GM12878 (cell line): ENCODE measurements at regions not wholly inside any gene's neighbourhood (a gene's known extent, or its start where the extent isn't known, plus 50 kb on each side); places are given as distances from the start of the nearest gene placed in this dataset.

Source experiments
- CTCF ChIP-seq, 3 experiments: IDR thresholded peaks in 2 of 3; conservative IDR thresholded peaks in 1 of 3; 2 replicates each; pipeline ENCODE4 v1.5.1; 2011; ENCODE audit warnings: low read depth in 3 of 3, low read length in 3 of 3, mild to moderate bottlenecking in 3 of 3, control low read depth in 2 of 3, moderate library complexity in 2 of 3, inconsistent platforms in 1 of 3, mixed read lengths in 1 of 3; ENCODE audit not compliant: control insufficient read depth in 2 of 3, insufficient read depth in 1 of 3; ENCODE audit errors: extremely low read depth in 1 of 3
- EZH2 ChIP-seq: IDR thresholded peaks from 2 replicates; pipeline ENCODE4 v1.6.1; 2012; ENCODE audit warnings: low read depth, mild to moderate bottlenecking, control low read depth, inconsistent platforms, low read length, borderline replicate concordance; ENCODE audit not compliant: control insufficient read depth
- RCOR1 ChIP-seq: conservative IDR thresholded peaks from 2 replicates; pipeline ENCODE4 v1.6.1; 2012; ENCODE audit warnings: low read depth, low read length, improper control_type of control experiment

DNA sequence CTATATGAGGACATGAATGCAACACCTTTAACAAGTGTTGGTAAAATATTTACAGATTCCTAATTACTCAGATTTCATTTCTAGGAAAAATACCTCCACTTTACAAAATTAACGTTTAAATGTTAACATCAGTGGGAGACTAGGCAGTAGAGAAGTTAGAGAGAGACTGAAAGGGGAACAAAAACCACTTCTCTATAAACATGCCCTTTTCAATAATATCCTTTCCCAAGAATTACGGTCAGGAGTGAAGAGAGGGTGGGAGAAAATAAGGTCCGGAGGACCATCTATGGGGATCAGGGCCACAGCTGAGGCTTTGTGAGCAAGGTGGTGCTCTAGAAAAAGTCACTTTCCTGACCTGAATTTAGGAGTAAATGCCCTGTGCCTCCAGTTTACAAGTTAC is 65.3 kb upstream of the WIPF1 start:
- TF ChIP-seq RCOR1 (no peak), EZH2 (no peak), CTCF (IDR thresholded peaks at IDR 0.05 in 2 of 3, conservative IDR thresholded peaks at IDR 0.05 in 1 of 3; ENCODE audit: control insufficient read depth in 2 of 3, extremely low read depth in 1 of 3, insufficient read depth in 1 of 3, low read depth in 3 of 3, low read length in 3 of 3) (no peak)
